ENCODE measurements at regions not wholly inside any gene's neighbourhood (a gene's known extent, or its start where the extent isn't known, plus 50 kb on each side); places are given as distances from the start of the nearest gene placed in this dataset.

DNA sequence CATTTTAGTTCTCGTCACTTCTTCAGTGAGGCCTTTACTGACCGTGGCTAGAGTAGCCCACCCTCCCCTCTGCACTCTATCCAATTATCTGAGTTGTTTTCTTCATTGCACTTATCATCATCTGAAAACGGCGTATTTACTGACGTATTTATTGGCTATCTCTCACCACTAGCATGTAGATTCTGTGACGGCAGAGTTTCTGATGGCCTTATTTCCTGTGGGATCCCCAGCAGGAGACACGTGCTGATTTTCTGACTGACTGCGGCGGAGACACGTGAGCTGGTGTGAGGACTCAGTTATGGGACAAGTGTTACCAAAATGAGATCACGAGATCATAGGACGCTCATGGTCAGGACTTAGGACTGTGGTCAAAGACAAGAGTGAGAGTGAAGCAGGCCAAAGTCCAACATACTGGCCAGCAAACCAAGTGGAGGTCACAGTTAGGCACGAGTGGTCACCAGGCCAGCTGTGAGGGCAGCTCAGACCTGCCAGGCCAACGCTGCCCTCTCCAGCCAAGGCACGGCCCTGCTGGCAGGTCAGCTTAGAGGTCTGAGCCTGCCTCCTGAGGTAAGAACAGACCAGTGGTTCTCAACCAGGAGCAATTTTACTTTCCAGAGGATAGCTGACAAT lies 50.6 kb upstream of the BNIP2 start:
- no peak overlapping the region for H3K9ac ChIP-seq (replicated peaks; ENCODE audit: extremely low read depth, insufficient read depth, low read length)
- POLR2A ChIA-PET, result no interaction called here
- H3K27ac ChIP-seq (ENCODE audit: insufficient read depth, low read depth, low read length), result no peak overlapping the region
- peaks cover 0 to 5% of the 10 kb centered on the region in 2 experiments for H3K27me3 ChIP-seq (ENCODE audit: control insufficient read depth in 2 of 2, insufficient read depth in 2 of 2, low read length in 2 of 2)
- H3K4me1 ChIP-seq (ENCODE audit: control insufficient read depth, extremely low read depth, insufficient read depth, low read length), result no peaks in the 10 kb centered on the region
- dilution Hi-C loops (cut with MboI; ENCODE audit: extremely low pct_ligation_motif_present, low sequenced_read_pairs), result no loop called here
- H3K4me3 ChIP-seq (replicated peaks in 1 of 3; ENCODE audit: insufficient read depth in 1 of 3, low read depth in 1 of 3, low read length in 3 of 3), result no peak overlapping the region
- no TSS peak for BruUV-seq (replicated peaks)
- CTCF ChIA-PET, result interaction anchor here (0.7 kb wide), 1 partner anchor 482 kb away, joined by 3 read pairs; no protein-coding TSS in a partner anchor
- TF ChIP-seq GATA2 (IDR thresholded peaks at IDR 0.05; ENCODE audit: insufficient read depth, insufficient read length, low read depth, low read length), result no peak
- TF ChIP-seq, protein P1, sequence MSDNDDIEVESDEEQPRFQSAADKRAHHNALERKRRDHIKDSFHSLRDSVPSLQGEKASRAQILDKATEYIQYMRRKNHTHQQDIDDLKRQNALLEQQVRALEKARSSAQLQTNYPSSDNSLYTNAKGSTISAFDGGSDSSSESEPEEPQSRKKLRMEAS (IDR thresholded peaks at IDR 0.05; ENCODE audit: insufficient read depth, insufficient read length), result no peak
- no peak for TF ChIP-seq JUN (IDR thresholded peaks at IDR 0.05; ENCODE audit: borderline replicate concordance, insufficient read depth, insufficient read length, low read depth)
- no peak for TF ChIP-seq MYC (IDR thresholded peaks at IDR 0.05; ENCODE audit: low read depth, low read length)
- TF ChIP-seq, protein P2, sequence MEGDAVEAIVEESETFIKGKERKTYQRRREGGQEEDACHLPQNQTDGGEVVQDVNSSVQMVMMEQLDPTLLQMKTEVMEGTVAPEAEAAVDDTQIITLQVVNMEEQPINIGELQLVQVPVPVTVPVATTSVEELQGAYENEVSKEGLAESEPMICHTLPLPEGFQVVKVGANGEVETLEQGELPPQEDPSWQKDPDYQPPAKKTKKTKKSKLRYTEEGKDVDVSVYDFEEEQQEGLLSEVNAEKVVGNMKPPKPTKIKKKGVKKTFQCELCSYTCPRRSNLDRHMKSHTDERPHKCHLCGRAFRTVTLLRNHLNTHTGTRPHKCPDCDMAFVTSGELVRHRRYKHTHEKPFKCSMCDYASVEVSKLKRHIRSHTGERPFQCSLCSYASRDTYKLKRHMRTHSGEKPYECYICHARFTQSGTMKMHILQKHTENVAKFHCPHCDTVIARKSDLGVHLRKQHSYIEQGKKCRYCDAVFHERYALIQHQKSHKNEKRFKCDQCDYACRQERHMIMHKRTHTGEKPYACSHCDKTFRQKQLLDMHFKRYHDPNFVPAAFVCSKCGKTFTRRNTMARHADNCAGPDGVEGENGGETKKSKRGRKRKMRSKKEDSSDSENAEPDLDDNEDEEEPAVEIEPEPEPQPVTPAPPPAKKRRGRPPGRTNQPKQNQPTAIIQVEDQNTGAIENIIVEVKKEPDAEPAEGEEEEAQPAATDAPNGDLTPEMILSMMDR (IDR thresholded peaks at IDR 0.05; ENCODE audit: extremely low read depth in 1 of 2, insufficient read depth in 1 of 2, low read depth in 1 of 2, low read length in 2 of 2), result no peak
- no peak for TF ChIP-seq POLR2AphosphoS5 (IDR thresholded peaks at IDR 0.05; ENCODE audit: insufficient read depth, low read depth, low read length)
- no peak for TF ChIP-seq FOS (IDR thresholded peaks at IDR 0.05; ENCODE audit: borderline replicate concordance, insufficient read depth, low read length)
- TF ChIP-seq EZH2 (IDR thresholded peaks at IDR 0.05; ENCODE audit: borderline replicate concordance, low read depth, low read length, severe bottlenecking), result no peak
- TF ChIP-seq POLR2A (IDR thresholded peaks at IDR 0.05; ENCODE audit: low read depth, low read length), result no peak
- no peak for FAIRE-seq
- H3K36me3 ChIP-seq (ENCODE audit: control insufficient read depth in 2 of 2, extremely low read depth in 1 of 2, insufficient read depth in 2 of 2, low read length in 2 of 2), result no peaks in the 10 kb centered on the region
- no peak overlapping the region for H3K4me2 ChIP-seq (ENCODE audit: insufficient read depth, low read length)
- H4K20me1 ChIP-seq (replicated peaks; ENCODE audit: control insufficient read depth, extremely low read depth, insufficient read depth, low read length), result no peaks in the 10 kb centered on the region
- DNase-seq (ENCODE audit: low read depth, low spot score), result no peak
- intact Hi-C loops (cut with micrococcal nuclease), result no loop called here
- no peaks in the 10 kb centered on the region for H3K9me3 ChIP-seq (replicated peaks; ENCODE audit: control insufficient read depth, insufficient read depth, low read length)
- H3K79me2 ChIP-seq (ENCODE audit: control insufficient read depth, insufficient read depth, low read length), result no peaks in the 10 kb centered on the region
- H3K9me1 ChIP-seq (replicated peaks; ENCODE audit: control insufficient read depth, extremely low read depth, insufficient read depth, low read length), result no peaks in the 10 kb centered on the region
- H2AFZ ChIP-seq (ENCODE audit: low read depth, low read length), result no peak overlapping the region

Measured in endothelial cell of umbilical vein (primary cell).